HG03095 (cell line): ENCODE measurements at regions not wholly inside any gene's neighbourhood (a gene's known extent, or its start where the extent isn't known, plus 50 kb on each side); places are given as distances from the start of the nearest gene placed in this dataset.

ENCODE experiments used
- ATAC-seq: cut with Tn5 transposase; IDR thresholded peaks from one replicate; pipeline ENCODE4 v1.9.1; 2021; ENCODE audit warnings: moderate library complexity; ENCODE audit not compliant: unreplicated experiment

DNA sequence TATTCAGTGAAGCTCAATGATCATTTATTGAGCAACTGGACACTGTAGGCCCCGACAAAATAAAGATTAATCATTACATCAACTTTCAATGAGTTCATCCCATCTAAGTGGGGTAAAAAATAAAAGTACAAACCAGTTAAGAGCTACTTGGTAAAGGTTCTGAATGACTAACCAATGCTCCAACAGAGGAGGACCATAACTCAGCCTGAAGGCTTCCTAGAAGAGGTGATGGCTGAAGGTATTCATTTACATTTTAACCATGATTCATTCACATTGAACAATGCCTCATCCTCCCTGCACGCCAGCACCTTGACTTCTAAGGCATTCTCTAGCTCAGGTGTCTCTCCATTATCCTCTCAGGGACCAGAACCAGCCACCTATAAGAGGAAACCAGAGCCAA is 201.4 kb downstream of the ZNF462 start:
- no peak for ATAC-seq

DNA sequence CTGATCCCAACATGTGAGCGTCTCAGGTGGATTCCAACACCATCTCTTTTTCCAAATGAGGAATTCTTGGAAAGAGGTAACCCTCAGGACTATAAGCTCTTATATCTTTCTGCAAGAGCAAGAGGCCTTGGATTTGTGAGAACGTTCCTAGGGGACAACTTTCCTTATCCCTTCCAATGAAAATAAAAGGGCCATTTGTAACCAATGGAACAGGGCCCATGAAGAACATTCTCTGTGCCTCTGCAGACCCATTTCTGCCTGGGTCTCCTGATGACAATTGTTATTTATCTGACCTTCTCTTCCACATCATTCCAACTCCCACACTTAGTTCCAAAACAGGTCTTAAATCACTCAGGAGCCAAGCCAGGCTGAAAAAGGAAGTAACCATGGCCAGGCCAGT is 202.6 kb downstream of the ZNF462 start:
- ATAC-seq: no peak

DNA sequence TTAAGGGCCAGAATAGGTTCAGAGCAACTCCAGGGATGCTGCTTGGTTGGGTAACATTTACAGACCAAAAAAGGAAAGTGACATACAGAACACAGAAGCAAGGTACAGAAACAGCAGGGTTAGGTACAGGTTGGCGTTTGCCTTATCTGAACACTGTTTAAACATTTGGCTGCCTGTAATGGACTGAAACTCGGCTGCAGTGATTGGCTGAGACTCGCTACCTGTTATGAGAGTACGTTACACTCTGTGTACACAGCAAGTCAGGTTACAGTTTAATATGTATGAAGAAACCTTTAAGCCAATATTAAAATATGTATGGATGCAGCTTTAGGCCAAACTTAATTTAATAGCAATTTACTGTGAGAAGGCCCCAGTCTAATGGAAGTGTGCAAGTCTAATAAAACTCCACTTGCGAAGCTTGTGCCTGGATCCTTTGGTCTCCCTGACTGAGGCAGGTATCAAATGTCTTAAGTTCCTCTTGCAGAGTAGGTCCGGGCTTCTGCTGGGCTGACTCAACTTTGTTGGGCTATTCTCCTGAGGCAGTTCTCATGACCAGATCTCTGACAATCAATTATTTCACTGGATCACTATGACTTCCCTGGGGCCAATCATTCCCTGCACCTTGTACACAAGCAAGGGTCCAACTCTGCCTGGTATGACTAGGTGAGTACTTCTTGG is 204.9 kb downstream of the ZNF462 start:
- no peak for ATAC-seq

DNA sequence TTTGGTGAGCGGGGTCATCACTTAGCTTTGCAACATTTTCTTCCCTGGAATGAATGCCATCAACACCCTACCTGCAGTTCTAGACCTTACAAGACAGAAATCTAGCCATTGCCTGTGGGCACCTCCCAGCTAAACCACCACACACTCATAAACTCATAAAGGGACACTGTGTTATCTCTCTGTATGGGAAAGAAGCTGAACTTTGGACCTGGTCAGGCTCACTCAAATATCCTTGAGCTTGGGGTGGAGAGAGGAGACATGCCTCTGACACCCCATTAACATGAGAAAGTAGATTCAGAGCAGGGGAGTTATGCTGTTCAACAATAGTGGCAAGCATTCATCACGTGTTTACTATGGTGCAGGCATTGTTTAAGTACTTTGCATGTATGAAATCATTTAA is 205.6 kb downstream of the ZNF462 start:
- ATAC-seq: no peak

DNA sequence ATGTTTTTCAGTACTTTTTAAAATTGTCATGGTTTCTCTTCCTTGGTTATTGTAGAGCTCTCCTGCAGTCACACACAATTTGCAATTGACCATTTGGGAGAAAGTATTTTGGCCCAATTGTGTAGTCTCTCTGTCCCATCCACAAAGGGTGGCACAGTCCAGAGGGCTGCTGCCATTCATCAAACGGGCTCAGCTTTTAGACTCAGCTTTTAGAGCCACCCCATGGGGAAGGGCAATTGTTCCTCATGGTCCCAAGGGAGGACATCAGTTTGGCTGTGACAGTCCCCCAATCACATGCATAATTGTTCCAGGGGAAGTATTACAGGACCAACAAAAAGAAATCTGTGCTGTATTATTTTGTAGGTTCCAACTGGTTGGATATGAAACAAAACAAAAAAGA is 207.6 kb downstream of the ZNF462 start:
- no peak for ATAC-seq

DNA sequence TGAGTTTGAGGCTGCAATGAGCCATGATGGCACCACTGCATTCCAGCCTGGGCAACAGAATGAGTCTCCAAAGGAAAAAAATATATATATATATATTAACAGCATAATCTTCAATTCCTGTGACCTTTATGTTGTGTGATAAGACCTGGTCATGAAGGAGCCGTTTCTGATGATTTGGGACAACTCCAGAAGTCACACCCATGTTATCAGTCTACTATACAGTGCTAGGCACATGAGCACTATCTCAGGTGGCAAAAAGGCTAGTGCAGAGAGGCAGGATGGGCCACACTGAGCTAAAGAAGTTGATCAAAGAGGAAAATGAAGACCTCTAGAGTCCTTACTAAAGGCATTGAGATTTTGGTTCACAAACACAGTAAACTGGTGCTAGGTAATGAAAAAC is 205.0 kb upstream of the RAD23B start:
- no peak for ATAC-seq

DNA sequence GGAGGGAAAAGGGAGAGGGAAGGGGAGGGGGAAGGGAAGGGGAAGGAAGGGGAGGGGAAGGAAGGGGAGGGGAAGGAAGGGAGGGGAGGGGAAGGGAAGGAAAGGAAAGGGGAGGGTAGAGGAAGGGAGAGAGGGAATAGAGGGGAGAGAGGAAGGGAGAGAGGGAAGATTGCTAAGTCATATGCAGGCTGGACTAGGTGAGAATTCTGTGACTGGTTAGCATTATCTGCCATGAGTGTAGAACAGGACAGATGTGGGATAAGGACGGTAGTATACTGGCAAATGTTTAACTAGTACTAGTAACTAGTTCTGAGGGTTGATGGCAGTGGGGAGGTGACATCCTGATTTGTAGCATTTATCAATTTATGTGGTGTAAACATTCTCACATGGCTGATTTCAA is 203.5 kb upstream of the RAD23B start:
- ATAC-seq: no peak

DNA sequence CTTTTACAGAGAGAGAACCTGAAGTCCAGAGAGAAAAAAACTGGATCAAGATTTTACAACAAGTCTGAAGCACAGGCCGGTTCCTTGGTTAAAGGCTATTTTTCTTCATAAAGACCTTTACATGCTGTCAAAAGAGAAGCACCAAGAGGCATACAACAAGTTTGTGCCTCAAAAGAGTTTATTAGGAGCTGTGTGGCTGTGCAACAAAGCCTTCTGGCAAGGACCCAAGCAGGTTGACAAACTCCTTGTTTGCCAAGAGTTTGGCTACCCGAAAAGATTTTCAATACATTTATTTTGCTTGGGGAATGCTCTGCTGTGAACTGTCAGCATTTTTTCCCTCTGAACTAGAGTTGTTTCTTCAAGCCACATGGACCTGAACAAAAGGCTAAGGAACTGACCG is 202.9 kb upstream of the RAD23B start:
- ATAC-seq: no peak

DNA sequence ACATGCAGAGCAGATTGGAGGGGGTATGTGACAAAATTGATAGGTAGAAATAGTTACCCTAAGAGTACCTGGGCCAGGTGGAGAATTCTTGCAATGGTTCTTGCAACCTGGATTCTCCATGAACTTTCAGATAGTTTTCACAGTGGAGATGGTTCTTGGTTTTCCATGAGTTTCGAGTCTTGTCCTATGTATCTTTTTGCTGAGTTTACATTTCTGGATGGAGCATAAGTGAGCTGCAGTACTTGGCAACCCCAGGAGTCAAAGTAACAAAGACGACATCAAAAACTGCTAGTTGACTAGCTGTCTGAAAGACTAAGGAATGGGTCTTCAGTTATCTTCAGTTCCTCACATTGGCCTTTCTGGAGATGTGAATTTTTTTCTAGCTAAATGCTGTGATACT is 196.6 kb upstream of the RAD23B start:
- ATAC-seq: no peak

DNA sequence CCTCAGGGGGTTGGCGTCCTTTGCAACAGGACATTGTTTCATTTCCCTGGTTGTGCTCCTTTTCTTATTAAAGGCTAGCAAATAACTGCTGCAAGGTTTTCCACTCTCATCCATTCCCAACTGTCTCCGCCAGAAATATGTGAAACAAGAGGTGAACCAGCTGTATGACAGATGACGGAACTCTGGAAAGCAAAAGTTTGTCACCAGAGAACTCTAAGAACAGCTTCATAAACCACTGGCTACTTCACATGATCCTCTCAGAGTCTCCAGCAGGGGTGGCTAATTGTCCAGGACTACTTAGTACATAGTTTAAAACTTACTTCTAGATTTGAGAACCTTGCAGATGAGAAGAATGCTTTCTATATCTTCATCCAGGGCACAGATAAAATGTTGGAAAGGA is 195.9 kb upstream of the RAD23B start:
- ATAC-seq: no peak

DNA sequence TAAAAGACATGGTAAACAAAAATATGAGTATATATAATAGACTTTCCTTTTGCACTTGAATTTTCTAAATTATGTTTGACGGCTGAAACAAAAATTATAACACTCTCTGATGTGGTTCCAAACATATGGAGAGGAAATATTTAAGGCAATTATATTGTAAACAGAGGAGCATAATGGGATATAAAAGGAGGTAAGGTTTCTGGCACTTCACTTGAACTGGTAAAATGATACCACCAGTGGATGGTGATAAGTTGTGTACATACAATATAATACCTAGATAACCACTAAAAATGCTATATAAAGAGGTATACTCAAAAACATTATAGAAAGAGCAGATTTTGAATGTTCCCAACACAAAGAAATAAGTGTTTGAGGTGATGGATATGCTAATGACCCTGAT is 192.9 kb upstream of the RAD23B start:
- no peak for ATAC-seq

DNA sequence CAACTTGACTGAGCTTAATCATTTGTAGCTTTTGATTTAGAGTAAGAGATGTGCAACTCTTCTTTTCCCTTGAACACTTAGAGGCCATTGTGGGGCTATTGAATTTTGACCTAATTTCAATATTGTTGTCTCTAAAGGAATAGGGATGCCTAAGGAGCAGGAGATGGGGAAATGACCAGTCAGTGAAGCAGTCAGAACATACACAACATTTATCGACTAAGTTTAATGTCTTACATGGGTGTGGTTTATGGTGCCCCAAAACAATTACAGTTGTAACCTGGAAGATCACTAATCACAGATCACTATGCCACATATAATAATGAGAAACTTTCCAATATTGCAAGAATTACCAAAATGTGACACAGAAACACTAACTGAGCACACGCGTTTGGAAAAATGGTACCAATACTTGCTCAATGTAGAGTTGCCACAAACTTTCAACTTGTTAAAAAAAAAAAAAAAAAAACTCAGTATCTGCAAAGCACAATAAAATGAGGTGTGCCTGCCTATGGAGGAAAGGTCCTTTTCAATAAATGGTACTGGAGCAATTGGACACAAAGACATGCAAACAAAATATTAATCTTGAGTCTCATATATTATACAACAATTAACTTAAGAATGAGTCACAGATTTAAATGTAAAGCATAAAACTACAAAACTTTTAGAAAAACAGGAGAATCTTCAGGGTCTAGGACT is 189.6 kb upstream of the RAD23B start:
- no peak for ATAC-seq

DNA sequence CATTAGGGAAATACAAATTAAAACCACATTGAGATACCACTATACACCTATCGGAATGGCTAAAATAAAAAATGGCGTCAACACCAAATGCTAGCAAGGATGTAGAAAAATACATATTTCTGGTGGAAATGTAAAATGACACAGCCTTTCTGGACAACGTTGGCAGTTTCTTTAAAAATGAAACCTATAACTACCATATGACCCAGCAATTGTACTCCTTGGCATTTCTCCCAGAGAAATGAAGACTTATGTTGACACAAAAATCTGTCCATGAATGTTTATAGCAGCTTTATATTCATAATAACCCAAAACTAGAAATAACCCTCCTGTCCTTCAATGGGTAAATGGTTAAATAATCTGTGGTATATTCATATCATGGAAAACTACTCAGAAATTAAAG is 188.7 kb upstream of the RAD23B start:
- no peak for ATAC-seq

DNA sequence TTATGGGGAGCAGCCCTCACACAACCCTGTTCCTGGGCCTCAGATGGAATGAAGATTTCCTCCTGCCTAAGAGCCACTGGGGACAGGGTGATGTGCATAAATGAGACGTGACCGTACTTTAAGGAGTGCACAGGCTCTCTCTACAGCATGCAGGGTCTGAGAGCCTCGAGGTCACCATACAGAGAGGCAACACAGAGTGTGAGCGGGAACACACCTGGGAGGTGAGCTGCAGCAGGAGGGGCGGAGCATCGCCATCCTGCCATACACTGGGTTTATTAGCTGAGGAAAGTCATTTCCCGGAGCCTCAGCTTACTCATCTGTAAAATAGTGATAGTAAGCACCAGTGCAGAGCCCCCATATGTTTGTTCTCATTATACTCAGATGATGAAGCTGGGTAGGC is 182.5 kb upstream of the RAD23B start:
- ATAC-seq: no peak

DNA sequence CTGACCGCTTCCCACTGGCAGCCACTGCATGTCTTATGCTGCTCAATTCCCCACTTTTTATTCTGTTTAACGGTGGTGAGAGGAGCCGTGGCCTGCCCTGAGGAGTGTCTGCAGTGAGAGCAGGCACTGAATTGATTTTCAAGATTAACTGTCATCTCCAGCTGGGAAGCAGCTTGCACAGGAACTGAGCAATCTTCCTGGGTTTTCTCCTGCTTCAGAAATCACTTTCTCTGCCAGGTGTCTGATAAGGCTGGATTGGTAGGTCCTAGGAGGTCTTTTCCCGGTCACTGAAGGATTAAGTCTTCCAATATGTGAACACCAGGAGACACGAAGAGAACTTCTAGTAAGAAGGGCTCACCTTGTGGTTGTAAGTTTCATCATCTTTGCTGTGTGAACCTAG is 181.1 kb upstream of the RAD23B start:
- ATAC-seq: no peak

DNA sequence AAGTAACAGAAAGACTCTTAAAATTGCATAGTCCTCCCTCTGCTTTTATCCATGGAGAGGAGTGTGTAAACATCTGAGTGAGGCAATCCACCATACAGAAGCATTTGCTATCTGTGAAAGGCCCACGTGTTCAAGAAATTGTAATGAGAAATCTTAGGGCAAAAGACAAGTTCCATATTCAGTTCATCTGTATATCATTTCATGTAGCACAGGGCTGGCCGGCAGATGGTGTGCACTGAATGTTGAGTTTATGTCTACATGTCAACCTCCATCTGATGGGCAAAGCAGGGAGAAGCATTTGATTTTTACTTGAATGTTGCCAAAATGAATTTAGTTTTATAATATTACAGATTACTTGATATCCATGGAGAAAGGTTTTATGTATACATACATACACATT is 179.5 kb upstream of the RAD23B start:
- ATAC-seq: no peak

DNA sequence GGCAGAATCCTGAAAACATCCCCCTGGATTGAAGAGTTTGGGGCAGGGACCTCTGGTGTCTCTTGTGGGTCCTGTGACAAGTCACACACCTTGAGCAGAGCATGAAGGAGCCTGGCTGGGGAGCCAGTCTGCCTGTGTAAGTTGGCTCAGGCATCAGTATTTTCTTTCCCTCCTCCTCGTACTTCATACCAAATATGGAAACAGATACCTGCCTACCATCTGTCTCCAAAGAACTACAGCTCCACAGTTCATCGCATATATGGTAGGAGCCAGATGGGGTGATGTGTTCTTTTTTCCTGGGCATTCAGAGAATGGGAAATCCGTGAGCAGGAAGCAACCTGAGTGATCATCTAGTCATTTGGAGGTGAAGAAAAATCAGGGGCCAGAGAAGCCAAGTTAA is 177.3 kb upstream of the RAD23B start:
- ATAC-seq: no peak

DNA sequence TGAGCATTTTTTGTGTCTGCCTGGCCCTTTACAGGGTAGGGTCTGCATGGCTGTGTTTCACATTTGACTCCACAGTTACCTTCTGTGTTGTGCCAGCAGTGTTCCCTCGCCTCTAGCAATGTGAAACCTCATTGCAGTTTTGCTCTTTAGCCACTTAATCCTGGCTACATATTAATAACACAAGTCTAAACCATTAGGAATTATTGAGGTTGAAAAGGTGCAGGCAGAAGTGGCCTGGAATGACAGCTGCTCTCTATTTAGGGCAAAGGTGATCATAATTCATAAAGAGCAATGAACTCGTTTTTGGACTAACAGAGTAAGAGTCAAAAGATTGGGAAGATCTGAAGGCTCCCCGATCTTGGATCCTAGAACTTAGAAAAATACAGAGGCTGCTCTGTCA is 176.7 kb upstream of the RAD23B start:
- ATAC-seq: no peak

DNA sequence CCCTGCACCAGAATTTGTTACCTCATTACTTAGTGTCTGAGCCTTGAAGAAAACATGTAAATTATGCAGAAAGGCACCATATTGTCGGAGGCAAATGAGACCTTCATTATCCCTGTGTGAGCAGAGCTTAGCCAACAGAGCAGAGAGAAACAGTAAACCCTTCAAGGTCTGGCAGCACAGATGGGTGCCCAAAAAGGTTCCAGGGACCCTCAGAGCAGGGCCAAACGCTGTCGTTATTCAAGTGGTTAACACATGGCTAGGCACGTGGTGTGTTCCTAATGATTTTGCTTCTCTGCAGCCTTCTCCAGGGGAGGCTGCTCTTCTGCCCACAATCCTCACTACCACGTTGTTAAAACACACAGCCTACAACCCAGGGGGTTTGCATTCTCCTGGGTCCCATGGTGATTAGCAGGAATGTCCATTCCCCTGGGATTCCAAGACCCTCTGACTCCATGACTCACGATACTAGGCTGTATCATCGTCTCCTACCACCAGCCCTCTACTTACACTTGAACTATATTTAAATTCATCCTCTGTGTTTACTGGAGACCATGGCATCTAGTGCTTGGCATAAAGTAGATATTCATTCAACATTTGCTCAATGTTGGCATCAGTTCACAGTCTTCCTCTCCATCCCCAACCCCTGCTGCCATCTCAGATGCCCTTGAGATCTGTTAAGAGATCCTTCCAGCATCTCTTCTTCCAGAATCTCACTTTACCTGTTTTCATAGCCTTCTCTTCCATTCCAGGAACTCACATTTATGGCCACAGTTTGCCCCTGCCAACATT is 174.5 kb upstream of the RAD23B start:
- ATAC-seq: no peak

DNA sequence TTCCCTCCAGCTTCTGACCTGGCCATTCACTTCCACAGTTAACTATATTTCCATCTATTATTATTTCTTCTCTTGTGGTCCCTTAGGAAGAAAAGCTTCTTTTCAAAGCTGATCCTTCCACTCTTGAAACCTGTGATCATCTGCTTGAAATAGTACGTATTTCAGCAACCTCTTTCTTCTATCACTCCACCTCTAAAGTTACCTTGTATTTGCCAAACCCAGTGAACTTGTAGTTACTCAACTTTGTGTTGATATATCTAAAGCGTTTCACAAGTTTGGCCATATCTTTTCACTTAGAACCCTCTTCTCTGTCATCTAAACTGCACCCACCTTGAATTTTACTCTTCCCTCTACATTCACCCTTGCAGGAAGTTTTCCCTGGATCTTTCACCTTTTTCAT is 173.8 kb upstream of the RAD23B start:
- no peak for ATAC-seq

DNA sequence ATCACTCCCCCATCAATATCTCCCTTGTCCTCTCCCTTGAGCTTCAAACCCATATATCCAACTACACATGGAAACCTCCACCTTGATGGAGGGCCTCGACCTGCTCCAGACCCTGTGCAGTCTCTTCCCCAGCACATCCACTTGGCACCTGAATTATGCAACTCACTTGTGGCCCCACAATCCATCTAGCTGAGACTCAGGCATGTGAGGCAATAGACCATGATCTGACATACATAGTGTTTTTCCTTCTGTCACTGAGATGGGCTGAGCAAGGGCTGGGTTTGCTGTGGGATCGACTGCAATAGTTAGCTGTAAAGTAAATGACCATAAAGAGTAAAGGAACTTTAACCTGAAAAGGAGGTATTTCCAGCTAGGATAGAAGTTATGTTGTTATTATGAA is 172.9 kb upstream of the RAD23B start:
- no peak for ATAC-seq

DNA sequence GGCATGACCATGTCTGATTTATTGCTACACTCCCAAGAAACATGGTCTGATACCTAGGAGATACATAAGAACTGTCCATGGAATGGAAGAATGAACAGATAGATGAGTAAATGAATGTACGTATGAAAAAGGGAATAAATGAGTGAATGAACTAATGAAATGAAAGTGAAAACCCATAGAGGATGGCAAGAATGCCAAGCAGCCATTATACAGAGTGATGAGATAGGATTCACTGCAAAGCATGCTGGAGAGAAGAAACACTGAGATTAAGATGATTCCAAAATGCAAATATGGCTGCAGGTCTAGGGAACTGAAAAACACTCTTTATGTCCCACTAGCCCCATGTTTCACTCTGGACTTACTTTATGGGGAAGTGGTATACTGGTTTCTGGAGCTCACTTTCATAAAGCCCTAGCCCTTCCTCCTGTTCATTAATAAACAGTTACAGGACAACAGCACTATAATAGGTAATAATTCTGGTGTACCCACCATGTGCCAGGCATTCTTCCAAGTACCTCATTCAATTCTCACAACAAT is 170.3 kb upstream of the RAD23B start:
- peak; percentile 92 for ATAC-seq
